Motor neuron (in vitro differentiated cells): ENCODE measurements at regions not wholly inside any gene's neighbourhood (a gene's known extent, or its start where the extent isn't known, plus 50 kb on each side); places are given as distances from the start of the nearest gene placed in this dataset.

ENCODE experiments used
- ATAC-seq, 8 experiments: fragments of 200-7000 bp; cut with Tn5 transposase; replicated peaks in 6 of 8; 2 replicates each; pipeline ENCODE4 v1.8.0; 2021; ENCODE audit warnings: mild to moderate bottlenecking in 8 of 8, moderate library complexity in 8 of 8
- H3K27ac ChIP-seq, 2 donors: fragments of 250-450 bp; sonication (Bioruptor Pico); 2 replicates each; pipeline ENCODE4 v1.9.0; 2021; ENCODE audit warnings: antibody characterized with exemption in 2 of 2, mild to moderate bottlenecking in 2 of 2, moderate library complexity in 1 of 2
- H3K4me1 ChIP-seq, 2 donors: fragments of 250-450 bp; sonication (Bioruptor Pico); replicated peaks in 1 of 2; 2 replicates each; pipeline ENCODE4 v1.6.1; 2021; ENCODE audit warnings: antibody characterized with exemption in 2 of 2, mild to moderate bottlenecking in 2 of 2, moderate library complexity in 1 of 2
- H3K4me3 ChIP-seq, 5 donors: fragments of 250-450 bp; sonication (Bioruptor Pico); 2 replicates each; pipeline ENCODE4 v1.9.0; 2021; ENCODE audit warnings: antibody characterized with exemption in 5 of 5, mild to moderate bottlenecking in 5 of 5, moderate library complexity in 4 of 5
- WGBS, 10 experiments: fragments of 450-650 bp; shearing (Covaris generic); methylation state at CpG; one replicate each; pipeline ENCODE4 v1.0.0; 2022; 5-methylcytosine and 5-hydroxymethylcytosine counted together
- in situ Hi-C, 9 experiments: fragments of 400-800 bp; cut with MboI; loops; one replicate each; pipeline ENCODE4 v1.15.0; 2021; ENCODE audit warnings: low sequenced_read_pairs in 9 of 9, low pct_unique_long_range_greater_than_20kb in 2 of 9; ENCODE audit not compliant: unreplicated experiment in 9 of 9

DNA sequence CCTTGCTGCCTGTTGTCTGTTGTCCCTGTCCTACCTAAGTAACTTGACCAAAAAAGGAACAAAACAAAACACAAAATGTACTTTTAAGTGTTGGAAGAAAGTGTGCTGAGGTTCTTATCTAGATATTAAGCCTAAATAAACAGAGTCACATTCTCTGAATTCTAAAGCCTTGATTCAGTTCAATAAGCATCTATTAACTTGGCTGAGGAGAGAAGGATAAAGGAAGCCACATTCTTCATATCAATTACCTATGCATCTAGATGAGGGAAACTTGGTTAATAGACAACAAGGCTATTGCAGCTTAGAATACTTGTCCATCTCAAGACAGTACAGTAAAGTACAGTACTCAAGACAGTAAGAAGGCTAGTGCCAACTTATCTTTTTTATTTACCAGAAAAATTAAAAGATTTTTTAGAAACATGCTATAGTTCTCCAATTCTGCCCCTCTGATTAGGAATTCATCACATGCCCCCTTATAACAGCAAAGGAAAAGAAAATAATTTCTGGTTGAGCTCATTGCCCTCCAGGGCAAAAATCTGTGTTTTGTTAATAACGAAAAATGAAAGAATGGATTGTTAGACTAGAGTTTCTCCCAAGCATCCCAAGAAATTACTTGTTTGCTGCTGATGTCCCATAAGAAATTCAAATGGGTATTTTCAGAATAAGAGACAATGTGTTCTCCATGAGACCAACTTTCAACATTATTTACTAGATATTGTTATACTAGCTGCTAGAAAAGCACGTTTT is 546.5 kb upstream of the SEMA3D start:
- Histone ChIP-seq H3K4me1 (no peaks in the 10 kb centered on the region), H3K4me3 (no peak overlapping the region), H3K27ac (no peak overlapping the region)
- WGBS, 10 experiments: 31 to 100% (median 73%) methylated on average over 1 to 2 of the region's 2 CpGs; no CpG with 5 or more reads in 1 of the 10 experiments
- ATAC-seq: no peak
- in situ Hi-C loops: no loop called here

DNA sequence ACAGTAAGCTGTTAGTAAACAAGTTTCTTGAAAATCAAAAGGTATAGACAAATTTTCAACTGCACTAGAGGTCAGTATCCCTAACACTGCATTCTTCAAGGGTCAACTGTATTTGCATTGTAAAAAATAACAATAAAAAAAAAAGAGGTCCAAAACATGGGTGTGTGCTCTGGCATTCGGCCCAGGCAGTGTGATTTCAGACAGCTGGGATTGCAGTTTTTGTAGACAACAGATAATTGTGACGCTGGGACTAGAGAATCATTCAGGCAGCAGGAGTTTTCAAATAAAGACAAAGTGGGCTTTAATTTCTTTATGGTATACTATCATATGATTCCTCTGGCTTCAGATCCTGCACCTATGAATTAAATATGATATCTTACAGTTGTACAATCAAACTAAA is 543.2 kb upstream of the SEMA3D start:
- in situ Hi-C loops: no loop called here
- Histone ChIP-seq H3K4me3 (no peak overlapping the region), H3K4me1 (no peaks in the 10 kb centered on the region), H3K27ac (no peak overlapping the region)
- 0 to 100% (median 70%) methylated on average over 1 to 2 of the region's 2 CpGs for WGBS, 10 experiments
- ATAC-seq: peak in 2 of 8 experiments; percentile 41 to 69

DNA sequence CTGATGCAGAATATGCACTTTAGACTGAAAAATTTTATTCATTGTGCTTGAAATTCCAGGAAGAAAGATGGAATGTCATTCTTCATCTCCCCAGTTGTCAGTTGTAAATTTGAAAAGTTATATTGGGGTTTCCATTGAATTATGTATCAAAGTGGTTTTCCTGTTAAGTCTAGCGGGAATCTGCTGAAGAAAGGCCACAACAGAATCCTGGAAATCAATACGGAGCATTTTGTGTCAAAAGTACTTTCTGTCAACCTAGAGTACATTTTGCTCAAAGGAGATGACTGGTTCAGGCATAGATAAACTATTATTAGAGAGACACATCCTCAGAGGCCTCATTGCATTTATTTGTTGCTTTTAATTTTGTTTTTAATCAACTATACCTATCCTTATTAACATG is 538.2 kb upstream of the SEMA3D start:
- Histone ChIP-seq H3K4me3 (no peak overlapping the region), H3K4me1 (peaks cover 0 to 7% of the 10 kb centered on the region in 2 donors), H3K27ac (no peak overlapping the region)
- WGBS, 10 experiments: 72 to 100% (median 95%) methylated on average over 1 to 2 of the region's 2 CpGs; no CpG with 5 or more reads in 2 of the 10 experiments
- no peak for ATAC-seq
- in situ Hi-C loops: no loop called here

DNA sequence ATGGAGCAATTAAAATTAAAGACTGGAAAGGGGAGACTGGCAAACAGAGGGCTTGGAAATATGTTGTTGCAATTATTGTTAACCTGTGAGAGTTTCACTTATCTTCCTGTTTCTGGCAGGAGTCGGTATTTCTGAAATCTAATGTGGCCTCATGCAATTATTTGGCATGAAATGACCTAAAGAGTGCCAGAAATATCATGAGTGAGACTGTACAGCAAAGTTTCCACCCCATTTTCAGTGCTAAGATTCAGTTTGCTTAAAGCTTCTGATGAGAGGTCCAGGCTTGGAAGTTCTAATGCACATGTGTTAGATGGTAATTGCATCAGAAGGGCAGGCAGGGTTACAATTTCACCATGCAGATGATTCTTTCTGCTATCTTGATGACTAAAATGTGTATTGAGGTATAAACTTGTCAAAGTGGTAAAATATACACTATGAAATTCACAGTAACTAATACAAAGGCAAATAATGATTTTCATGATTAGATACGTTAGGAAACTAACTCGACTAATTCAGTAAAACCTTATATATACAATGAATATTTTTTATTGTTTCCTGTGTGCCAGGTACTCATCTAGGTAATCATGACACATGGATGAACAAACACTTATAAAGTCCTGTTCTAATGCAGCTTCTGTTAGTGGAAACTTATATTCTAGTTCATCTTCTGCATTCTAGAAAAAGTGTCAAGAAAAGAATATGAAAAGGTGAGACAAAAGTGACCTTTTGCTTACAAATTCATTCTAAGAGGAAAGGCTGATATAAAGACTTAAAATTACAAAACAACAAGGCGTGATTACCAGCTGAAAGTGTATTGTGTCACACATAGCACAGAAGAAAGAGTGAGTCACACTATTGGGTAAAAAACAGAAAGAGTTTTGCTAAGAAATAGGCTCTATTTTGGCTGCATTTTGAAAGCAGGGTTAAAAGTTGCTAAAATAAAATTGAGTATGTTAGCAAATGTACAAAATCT is 533.4 kb upstream of the SEMA3D start:
- H3K27ac ChIP-seq: no peak overlapping the region
- in situ Hi-C loops: no loop called here
- H3K4me3 ChIP-seq: no peak overlapping the region
- ATAC-seq: peak in 3 of 8 experiments; percentile 37 to 95 (median 93)
- 0 to 88% (median 60%) methylated on average over 1 to 4 of the region's 4 CpGs for WGBS, 10 experiments
- peaks cover 0 to 10% of the 10 kb centered on the region in 2 donors for H3K4me1 ChIP-seq

DNA sequence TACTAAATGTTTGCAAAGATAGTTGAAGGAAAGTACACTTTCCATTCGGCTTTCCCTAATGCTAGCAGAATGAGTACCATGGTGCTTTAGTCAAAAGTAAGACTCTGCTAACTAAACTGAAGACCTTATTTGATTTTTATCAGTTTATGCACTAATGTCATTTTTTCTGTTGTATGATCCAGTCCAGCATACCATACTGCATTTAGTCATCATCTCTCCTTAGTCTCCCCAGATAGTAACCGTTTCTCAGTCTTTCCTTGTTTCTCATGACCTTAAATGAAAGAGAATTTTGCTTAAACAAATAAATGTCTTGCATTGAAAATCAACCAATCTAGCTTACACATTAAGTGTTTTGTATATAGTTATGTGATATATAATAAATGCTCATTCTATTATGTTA is 529.5 kb upstream of the SEMA3D start:
- WGBS, 10 experiments: 35 to 70% (median 46%) methylated on average over 2 of the region's 2 CpGs; no CpG with 5 or more reads in 2 of the 10 experiments
- H3K4me1 ChIP-seq: peaks cover 0 to 10% of the 10 kb centered on the region in 2 donors
- no peak overlapping the region for H3K4me3 ChIP-seq
- in situ Hi-C loops: no loop called here
- no peak for ATAC-seq
- H3K27ac ChIP-seq: no peak overlapping the region

DNA sequence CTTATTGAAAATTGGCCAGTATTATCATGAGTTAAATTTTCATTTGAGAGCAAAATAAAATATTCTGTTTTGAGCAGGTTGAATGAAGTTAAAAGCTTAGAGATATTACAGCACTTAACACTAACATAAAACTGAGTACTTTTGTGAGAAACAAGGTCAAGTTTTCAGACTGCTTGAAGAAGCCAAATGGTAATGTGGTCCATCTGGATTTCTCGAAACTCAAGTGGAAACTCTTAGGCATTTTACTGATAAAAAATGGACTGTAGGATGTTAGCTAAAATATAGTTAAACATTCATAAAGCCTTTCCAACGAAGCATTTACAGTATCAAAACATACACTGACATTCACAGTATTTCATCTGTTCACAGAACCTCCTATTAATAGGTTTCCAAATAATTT is 528.1 kb upstream of the SEMA3D start:
- Histone ChIP-seq H3K27ac (no peak overlapping the region), H3K4me3 (no peak overlapping the region), H3K4me1 (peaks cover 0 to 3% of the 10 kb centered on the region in 2 donors)
- no peak for ATAC-seq
- 42 to 93% (median 76%) methylated on average over 1 to 2 of the region's 2 CpGs; no CpG with 5 or more reads in 1 of the 10 experiments for WGBS, 10 experiments
- in situ Hi-C loops: no loop called here

DNA sequence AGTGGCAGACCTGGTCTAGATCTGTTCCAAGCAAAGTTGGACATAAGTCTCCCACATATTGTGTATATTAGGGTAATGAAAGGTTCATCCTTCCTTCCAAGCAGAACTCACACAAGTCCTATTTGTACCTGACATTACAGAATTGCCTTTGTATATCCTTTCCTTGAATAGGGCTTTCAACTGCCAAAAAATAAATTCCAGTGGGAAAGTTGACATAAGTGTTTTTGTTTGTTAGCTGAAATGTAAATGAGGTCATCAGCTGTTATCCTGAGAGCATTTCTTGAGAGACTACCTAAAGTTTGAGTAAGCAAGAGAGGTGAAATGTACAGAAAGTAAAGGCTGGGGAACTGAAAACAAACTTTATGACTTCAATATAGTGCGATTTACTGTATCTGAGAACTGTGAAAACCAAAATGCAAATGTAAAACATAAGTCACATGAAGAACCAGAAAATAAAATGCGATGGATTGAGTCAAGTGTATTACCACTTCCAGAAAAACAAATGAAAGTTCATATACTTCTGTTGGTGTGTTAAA is 527.3 kb upstream of the SEMA3D start:
- no peak for ATAC-seq
- Histone ChIP-seq H3K4me3 (no peak overlapping the region), H3K27ac (no peak overlapping the region), H3K4me1 (no peaks in the 10 kb centered on the region)
- in situ Hi-C loops: no loop called here
- 94 to 100% (median 100%) methylated on average over 2 of the region's 2 CpGs; no CpG with 5 or more reads in 2 of the 10 experiments for WGBS, 10 experiments

DNA sequence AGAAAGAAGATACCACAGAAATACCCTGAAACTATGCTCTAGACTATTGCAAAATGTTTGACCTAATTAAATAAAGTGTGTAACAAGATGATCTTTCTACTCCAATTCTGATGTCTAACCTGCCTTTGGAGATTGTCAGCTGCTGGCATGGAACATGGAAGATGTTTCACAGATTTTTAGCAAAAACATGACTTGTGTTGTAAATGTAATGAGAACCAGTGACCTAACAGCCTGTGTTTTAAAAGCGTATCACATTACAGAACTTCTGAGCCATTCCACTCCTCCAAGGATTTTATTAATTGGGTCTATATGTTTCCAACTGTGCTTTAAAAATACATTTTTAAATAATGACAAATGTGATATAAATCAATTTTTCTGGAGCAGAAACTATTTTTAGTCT is 526.3 kb upstream of the SEMA3D start:
- in situ Hi-C loops: no loop called here

DNA sequence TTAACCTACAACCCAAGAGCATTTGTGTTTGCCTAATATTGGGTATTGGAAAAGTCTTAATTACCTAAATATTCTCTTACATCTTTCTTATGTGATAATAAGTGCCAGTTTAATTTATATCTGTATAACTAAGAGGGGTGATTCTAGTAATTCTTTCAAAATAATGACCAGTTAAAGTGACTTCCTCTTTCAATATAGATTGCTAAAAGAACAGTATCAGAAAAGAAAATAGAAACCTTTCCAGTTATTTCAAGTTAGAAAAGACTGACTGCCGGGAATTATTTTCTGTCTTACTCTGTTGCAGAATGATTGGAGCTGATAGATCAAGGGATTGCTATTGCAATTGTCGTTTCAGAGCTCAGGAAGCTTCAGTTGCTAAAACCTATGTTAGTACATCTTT is 525.0 kb upstream of the SEMA3D start:
- ATAC-seq: no peak
- H3K4me1 ChIP-seq: no peaks in the 10 kb centered on the region
- 25 to 100% (median 81%) methylated on average over 1 to 2 of the region's 2 CpGs; no CpG with 5 or more reads in 1 of the 10 experiments for WGBS, 10 experiments
- no peak overlapping the region for H3K27ac ChIP-seq
- in situ Hi-C loops: no loop called here
- H3K4me3 ChIP-seq: no peak overlapping the region

More for the DNA sequence above, 526.3 kb upstream of the SEMA3D start:
- Histone ChIP-seq H3K4me1 (no peaks in the 10 kb centered on the region), H3K4me3 (no peak overlapping the region), H3K27ac (no peak overlapping the region)
- WGBS, 10 experiments: 70 to 100% (median 100%) methylated on average over 1 of the region's 1 CpG; no CpG with 5 or more reads in 3 of the 10 experiments
- no peak for ATAC-seq

DNA sequence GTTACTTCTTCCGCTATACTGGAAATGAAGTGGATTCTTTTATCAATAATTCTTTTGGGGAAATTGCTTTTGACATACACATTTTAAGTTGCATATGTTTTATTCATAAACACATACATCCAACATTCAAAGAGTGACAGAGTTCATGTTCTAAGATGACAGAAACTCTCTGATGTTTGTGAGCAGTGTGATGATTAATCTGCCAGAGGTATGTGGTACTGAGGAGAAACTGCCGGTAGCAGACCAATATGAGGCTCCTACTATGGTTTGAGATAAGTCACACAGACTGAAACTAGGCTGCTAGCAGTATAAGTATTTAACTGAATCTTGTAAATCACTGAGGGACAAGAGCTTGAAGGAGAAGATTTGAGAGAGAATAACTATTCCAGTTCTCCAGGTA is 524.1 kb upstream of the SEMA3D start:
- ATAC-seq: peak in 1 of 8 experiments; percentile 16
- Histone ChIP-seq H3K27ac (no peak overlapping the region), H3K4me1 (no peaks in the 10 kb centered on the region), H3K4me3 (no peak overlapping the region)
- WGBS, 10 experiments: 56 to 100% (median 93%) methylated on average over 1 to 2 of the region's 2 CpGs; no CpG with 5 or more reads in 1 of the 10 experiments
- in situ Hi-C loops: no loop called here

DNA sequence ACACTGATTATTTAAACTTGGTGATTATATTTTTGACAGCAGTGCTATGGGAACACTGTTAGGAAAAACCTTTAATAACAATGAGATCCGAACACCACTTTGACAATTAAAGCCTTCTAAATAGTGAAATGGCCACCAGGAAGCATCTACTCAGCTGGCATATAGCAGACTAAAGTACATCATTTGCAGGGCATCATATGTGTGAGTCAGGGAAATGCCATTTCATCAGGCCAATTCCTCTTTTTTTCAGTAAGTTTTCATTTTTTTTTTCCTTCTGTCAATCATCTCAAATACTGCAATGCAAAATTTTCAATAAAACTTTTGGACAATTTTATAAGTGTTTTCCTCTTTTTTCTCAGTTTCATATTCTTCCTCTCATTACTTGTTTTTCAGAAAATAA is 521.4 kb upstream of the SEMA3D start:
- 60 to 100% (median 96%) methylated on average over 1 of the region's 1 CpG; no CpG with 5 or more reads in 4 of the 10 experiments for WGBS, 10 experiments
- in situ Hi-C loops: no loop called here
- Histone ChIP-seq H3K4me3 (no peak overlapping the region), H3K27ac (no peak overlapping the region), H3K4me1 (no peaks in the 10 kb centered on the region)
- no peak for ATAC-seq

DNA sequence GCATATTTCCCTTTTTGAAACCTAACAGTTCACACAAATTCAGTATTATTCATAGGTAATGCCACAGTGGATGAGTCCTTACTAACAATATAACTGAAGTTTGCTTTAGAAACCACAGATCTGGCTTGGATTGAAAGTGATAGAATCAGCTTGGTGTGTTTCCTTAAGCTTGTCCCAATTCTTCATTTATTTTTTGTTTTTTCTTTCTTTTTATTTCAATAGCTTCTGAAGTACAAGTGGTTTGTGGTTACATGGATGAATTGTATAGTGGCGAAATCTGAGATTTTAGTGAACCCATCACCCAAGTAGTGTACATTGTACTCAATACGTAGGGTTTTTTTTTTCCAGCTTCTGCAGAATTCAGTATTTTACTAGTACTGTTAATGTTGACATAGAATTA is 518.2 kb upstream of the SEMA3D start:
- ATAC-seq: no peak
- in situ Hi-C loops: no loop called here
- Histone ChIP-seq H3K27ac (no peak overlapping the region), H3K4me1 (no peaks in the 10 kb centered on the region), H3K4me3 (no peak overlapping the region)
- 76 to 100% (median 93%) methylated on average over 1 to 2 of the region's 2 CpGs for WGBS, 10 experiments
